ENCODE measurements at regions not wholly inside any gene's neighbourhood (a gene's known extent, or its start where the extent isn't known, plus 50 kb on each side); places are given as distances from the start of the nearest gene placed in this dataset.

DNA sequence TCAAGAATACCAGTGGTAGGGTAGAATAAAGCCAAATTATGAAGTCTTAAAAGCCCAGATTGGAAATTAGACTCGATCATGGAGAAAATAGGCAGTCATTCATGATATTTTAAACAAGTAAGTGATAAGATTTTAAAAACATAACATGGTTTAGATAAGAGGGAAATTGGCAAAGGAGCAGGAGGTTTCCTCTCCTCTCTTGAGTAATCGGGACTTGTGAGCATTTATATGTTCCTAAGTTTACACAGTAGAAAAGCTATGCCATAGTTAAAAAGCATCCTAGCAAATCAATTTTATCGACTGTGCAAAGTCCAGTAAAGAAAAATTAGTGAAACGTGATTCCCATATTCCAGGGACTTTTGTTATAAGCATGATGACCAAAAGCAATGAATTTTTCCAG is 313.2 kb downstream of the AHR start:
- TF ChIP-seq, protein P1, sequence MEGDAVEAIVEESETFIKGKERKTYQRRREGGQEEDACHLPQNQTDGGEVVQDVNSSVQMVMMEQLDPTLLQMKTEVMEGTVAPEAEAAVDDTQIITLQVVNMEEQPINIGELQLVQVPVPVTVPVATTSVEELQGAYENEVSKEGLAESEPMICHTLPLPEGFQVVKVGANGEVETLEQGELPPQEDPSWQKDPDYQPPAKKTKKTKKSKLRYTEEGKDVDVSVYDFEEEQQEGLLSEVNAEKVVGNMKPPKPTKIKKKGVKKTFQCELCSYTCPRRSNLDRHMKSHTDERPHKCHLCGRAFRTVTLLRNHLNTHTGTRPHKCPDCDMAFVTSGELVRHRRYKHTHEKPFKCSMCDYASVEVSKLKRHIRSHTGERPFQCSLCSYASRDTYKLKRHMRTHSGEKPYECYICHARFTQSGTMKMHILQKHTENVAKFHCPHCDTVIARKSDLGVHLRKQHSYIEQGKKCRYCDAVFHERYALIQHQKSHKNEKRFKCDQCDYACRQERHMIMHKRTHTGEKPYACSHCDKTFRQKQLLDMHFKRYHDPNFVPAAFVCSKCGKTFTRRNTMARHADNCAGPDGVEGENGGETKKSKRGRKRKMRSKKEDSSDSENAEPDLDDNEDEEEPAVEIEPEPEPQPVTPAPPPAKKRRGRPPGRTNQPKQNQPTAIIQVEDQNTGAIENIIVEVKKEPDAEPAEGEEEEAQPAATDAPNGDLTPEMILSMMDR (IDR thresholded peaks at IDR 0.05; ENCODE audit: low read depth, low read length, poor library complexity, severe bottlenecking) = no peak
- no peak for TF ChIP-seq EZH2phosphoT487 (IDR thresholded peaks at IDR 0.05; ENCODE audit: borderline replicate concordance, low read length)
- H3K27me3 ChIP-seq (ENCODE audit: control insufficient read depth, low read length) = no peaks in the 10 kb centered on the region
- no peaks in the 10 kb centered on the region for H3K4me1 ChIP-seq (ENCODE audit: control insufficient read depth, low read length)
- no peak overlapping the region for H3K4me3 ChIP-seq (ENCODE audit: low read length)
- no peaks in the 10 kb centered on the region for H3K36me3 ChIP-seq (ENCODE audit: control insufficient read depth, low read length)
- no peaks in the 10 kb centered on the region for H3K79me2 ChIP-seq (ENCODE audit: control insufficient read depth, low read length)
- no peak overlapping the region for H3K27ac ChIP-seq (ENCODE audit: low read depth, low read length)
- no peaks in the 10 kb centered on the region for H4K20me1 ChIP-seq (ENCODE audit: control insufficient read depth, insufficient read depth, low read depth, low read length)
- no peak overlapping the region for H3K4me2 ChIP-seq (ENCODE audit: low read length)
- H3K9me2 ChIP-seq (replicated peaks; ENCODE audit: control insufficient read depth, low read length) = no peaks in the 10 kb centered on the region; the same call in 1 of the 2 replicates
- no peaks in the 10 kb centered on the region for H3F3A ChIP-seq (ENCODE audit: control insufficient read depth, insufficient read depth)
- H3K9me3 ChIP-seq (ENCODE audit: control insufficient read depth, insufficient read depth, low read length) = no peaks in the 10 kb centered on the region

- H3K36me3 ChIP-seq (ENCODE audit: control insufficient read depth, low read length) = no peaks in the 10 kb centered on the region
- H3K4me1 ChIP-seq (ENCODE audit: control insufficient read depth, low read length) = no peaks in the 10 kb centered on the region
- no peaks in the 10 kb centered on the region for H4K20me1 ChIP-seq (ENCODE audit: control insufficient read depth, insufficient read depth, low read depth, low read length)
- no peaks in the 10 kb centered on the region for H3K79me2 ChIP-seq (ENCODE audit: control insufficient read depth, low read length)
- no peaks in the 10 kb centered on the region for H3K27me3 ChIP-seq (ENCODE audit: control insufficient read depth, low read length)
- no peak overlapping the region for H3K4me2 ChIP-seq (ENCODE audit: low read length)
- TF ChIP-seq EZH2phosphoT487 (IDR thresholded peaks at IDR 0.05; ENCODE audit: borderline replicate concordance, low read length) = no peak
- TF ChIP-seq, protein P1 (IDR thresholded peaks at IDR 0.05; ENCODE audit: low read depth, low read length, poor library complexity, severe bottlenecking) = no peak
- H3K9me3 ChIP-seq (ENCODE audit: control insufficient read depth, insufficient read depth, low read length) = no peaks in the 10 kb centered on the region
- no peak overlapping the region for H3K4me3 ChIP-seq (ENCODE audit: low read length)
- H3F3A ChIP-seq (ENCODE audit: control insufficient read depth, insufficient read depth) = no peaks in the 10 kb centered on the region
- H3K9me2 ChIP-seq (replicated peaks; ENCODE audit: control insufficient read depth, low read length) = no peaks in the 10 kb centered on the region; the same call in 1 of the 2 replicates
- no peak overlapping the region for H3K27ac ChIP-seq (ENCODE audit: low read depth, low read length)
These were observed 315.0 kb downstream of the AHR start for GRCh38 chr7:17613338-17614041.

DNA sequence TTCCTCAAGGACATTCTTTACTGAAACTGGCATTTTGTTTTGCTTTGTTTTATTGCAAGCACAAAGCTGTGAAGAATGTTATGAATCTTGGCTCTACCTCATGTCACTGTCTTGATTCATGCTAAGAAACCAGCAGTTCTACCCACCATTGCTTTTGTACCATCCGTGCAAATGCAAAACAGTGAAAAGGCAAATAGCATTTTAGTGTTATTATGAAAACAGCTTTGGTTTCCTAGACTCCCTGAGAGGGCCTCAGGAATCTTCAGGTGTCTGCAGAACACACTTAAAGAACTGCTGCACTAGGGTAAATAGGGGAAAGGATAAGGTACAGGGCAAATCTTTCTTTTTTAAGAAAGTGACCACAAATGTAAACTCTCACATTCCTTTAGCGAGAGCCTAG is 318.9 kb downstream of the AHR start:
- no peaks in the 10 kb centered on the region for H3K4me1 ChIP-seq (ENCODE audit: control insufficient read depth, low read length)
- H4K20me1 ChIP-seq (ENCODE audit: control insufficient read depth, insufficient read depth, low read depth, low read length) = no peaks in the 10 kb centered on the region
- H3K36me3 ChIP-seq (ENCODE audit: control insufficient read depth, low read length) = no peaks in the 10 kb centered on the region
- TF ChIP-seq, protein P1 (IDR thresholded peaks at IDR 0.05; ENCODE audit: low read depth, low read length, poor library complexity, severe bottlenecking) = no peak
- H3K79me2 ChIP-seq (ENCODE audit: control insufficient read depth, low read length) = no peaks in the 10 kb centered on the region
- H3K27me3 ChIP-seq (ENCODE audit: control insufficient read depth, low read length) = no peaks in the 10 kb centered on the region
- no peaks in the 10 kb centered on the region for H3F3A ChIP-seq (ENCODE audit: control insufficient read depth, insufficient read depth)
- no peaks in the 10 kb centered on the region; the same call in 1 of the 2 replicates for H3K9me2 ChIP-seq (replicated peaks; ENCODE audit: control insufficient read depth, low read length)
- H3K27ac ChIP-seq (ENCODE audit: low read depth, low read length) = no peak overlapping the region
- no peak overlapping the region for H3K4me3 ChIP-seq (ENCODE audit: low read length)
- no peak overlapping the region for H3K4me2 ChIP-seq (ENCODE audit: low read length)
- no peaks in the 10 kb centered on the region for H3K9me3 ChIP-seq (ENCODE audit: control insufficient read depth, insufficient read depth, low read length)

Data from DOHH2 (cell line).